ENCODE measurements at regions not wholly inside any gene's neighbourhood (a gene's known extent, or its start where the extent isn't known, plus 50 kb on each side); places are given as distances from the start of the nearest gene placed in this dataset.

DNA sequence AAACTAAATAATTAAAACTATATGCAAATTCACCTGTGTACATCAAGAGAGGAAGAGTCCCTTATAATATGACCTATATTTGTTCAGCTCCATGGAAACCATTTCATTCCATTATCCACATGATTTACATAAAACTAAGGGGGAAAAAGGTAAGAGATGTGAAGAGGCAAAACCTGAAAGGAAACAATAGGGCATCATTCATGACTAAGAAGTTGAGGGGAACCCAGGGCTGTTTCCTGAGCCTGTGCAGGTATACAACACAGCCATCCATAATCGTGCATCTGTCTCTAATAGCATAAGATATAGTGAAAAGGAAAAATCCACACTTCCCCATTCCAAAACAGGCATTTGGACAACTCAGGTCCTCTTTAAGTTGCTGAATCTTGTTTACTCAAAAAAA lies 151.3 kb downstream of the NR4A2 start:
- ChIA-PET CTCF (no interaction called here), POLR2A (no interaction called here)
- Histone ChIP-seq H3K4me1 (ENCODE audit: control insufficient read depth, extremely low read depth, insufficient read depth, low read length) (no peaks in the 10 kb centered on the region), H3K9ac (replicated peaks; ENCODE audit: extremely low read depth, insufficient read depth, low read length) (no peak overlapping the region), H4K20me1 (replicated peaks; ENCODE audit: control insufficient read depth, extremely low read depth, insufficient read depth, low read length) (no peaks in the 10 kb centered on the region), H3K4me3 (replicated peaks in 1 of 3; ENCODE audit: insufficient read depth in 1 of 3, low read depth in 1 of 3, low read length in 3 of 3) (no peak overlapping the region), H3K9me1 (replicated peaks; ENCODE audit: control insufficient read depth, extremely low read depth, insufficient read depth, low read length) (no peaks in the 10 kb centered on the region), H3K9me3 (replicated peaks; ENCODE audit: control insufficient read depth, insufficient read depth, low read length) (no peaks in the 10 kb centered on the region), H3K27ac (ENCODE audit: insufficient read depth, low read depth, low read length) (no peak overlapping the region), H3K79me2 (ENCODE audit: control insufficient read depth, insufficient read depth, low read length) (no peaks in the 10 kb centered on the region), H3K36me3 (ENCODE audit: control insufficient read depth in 2 of 2, extremely low read depth in 1 of 2, insufficient read depth in 2 of 2, low read length in 2 of 2) (no peaks in the 10 kb centered on the region), H3K27me3 (ENCODE audit: control insufficient read depth in 2 of 2, insufficient read depth in 2 of 2, low read length in 2 of 2) (no peaks in the 10 kb centered on the region), H2AFZ (ENCODE audit: low read depth, low read length) (no peak overlapping the region), H3K4me2 (ENCODE audit: insufficient read depth, low read length) (no peak overlapping the region)
- intact Hi-C loops (cut with micrococcal nuclease) (no loop called here), dilution Hi-C loops (cut with MboI; ENCODE audit: extremely low pct_ligation_motif_present, low sequenced_read_pairs) (no loop called here)
- no TSS peak for BruUV-seq (replicated peaks)
- no peak for TF ChIP-seq POLR2A (IDR thresholded peaks at IDR 0.05; ENCODE audit: low read depth, low read length)
- TF ChIP-seq GATA2 (IDR thresholded peaks at IDR 0.05; ENCODE audit: insufficient read depth, insufficient read length, low read depth, low read length), result no peak
- TF ChIP-seq FOS (IDR thresholded peaks at IDR 0.05; ENCODE audit: borderline replicate concordance, insufficient read depth, low read length), result no peak
- TF ChIP-seq POLR2AphosphoS5 (IDR thresholded peaks at IDR 0.05; ENCODE audit: insufficient read depth, low read depth, low read length), result no peak
- TF ChIP-seq CTCF (IDR thresholded peaks at IDR 0.05; ENCODE audit: extremely low read depth in 1 of 2, insufficient read depth in 1 of 2, low read depth in 1 of 2, low read length in 2 of 2), result no peak
- no peak for TF ChIP-seq EZH2 (IDR thresholded peaks at IDR 0.05; ENCODE audit: borderline replicate concordance, low read depth, low read length, severe bottlenecking)
- no peak for TF ChIP-seq MAX (IDR thresholded peaks at IDR 0.05; ENCODE audit: insufficient read depth, insufficient read length)
- no peak for TF ChIP-seq JUN (IDR thresholded peaks at IDR 0.05; ENCODE audit: borderline replicate concordance, insufficient read depth, insufficient read length, low read depth)
- no peak for TF ChIP-seq MYC (IDR thresholded peaks at IDR 0.05; ENCODE audit: low read depth, low read length)
- DNase-seq (ENCODE audit: low read depth, low spot score) (no peak), FAIRE-seq (no peak)
